Thoracic aorta (tissue), 2 donors: ENCODE measurements at regions not wholly inside any gene's neighbourhood (a gene's known extent, or its start where the extent isn't known, plus 50 kb on each side); places are given as distances from the start of the nearest gene placed in this dataset.

ENCODE experiments used
- ATAC-seq: fragments of 150-250 bp; one replicate; pipeline ENCODE4 v1.8.0; 2017; ENCODE audit warnings: low read depth; ENCODE audit not compliant: insufficient number of reproducible peaks, low FRiP score
- DNase-seq: peaks from one replicate; pipeline ENCODE4 v3.0.0-alpha.2; 2020; ENCODE audit warnings: low spot score
- H3K27ac ChIP-seq, 2 donors: fragments of 200-600 bp; sonication (generic); 1 replicate in 1 of 2; 2 replicates in 1 of 2; pipeline ENCODE4 v1.5.1; 2016; ENCODE audit warnings: mild to moderate bottlenecking in 2 of 2, moderate library complexity in 2 of 2
- H3K27me3 ChIP-seq: fragments of 200-600 bp; sonication (generic); replicated peaks from 2 replicates; pipeline ENCODE4 v1.6.0; 2016; ENCODE audit warnings: mild to moderate bottlenecking; ENCODE audit not compliant: insufficient read depth
- H3K36me3 ChIP-seq: fragments of 200-600 bp; sonication (generic); one replicate; pipeline ENCODE4 v1.5.1; 2016
- H3K4me1 ChIP-seq, 2 donors: fragments of 200-600 bp; sonication (generic); 1 replicate in 1 of 2; 2 replicates in 1 of 2; pipeline versions ENCODE4 v1.5.1 to v1.6.0; 2016; ENCODE audit warnings: low read depth in 2 of 2, mild to moderate bottlenecking in 1 of 2; ENCODE audit not compliant: control insufficient read depth in 1 of 2
- H3K4me3 ChIP-seq: fragments of 200-600 bp; sonication (generic); 2 replicates; pipeline ENCODE4 v1.5.1; 2016; ENCODE audit warnings: mild to moderate bottlenecking
- H3K9me3 ChIP-seq: fragments of 200-600 bp; sonication (generic); 2 replicates; pipeline ENCODE4 v1.5.1; 2016
- CTCF ChIP-seq: fragments of 200-600 bp; sonication (generic); IDR thresholded peaks from one replicate; pipeline ENCODE4 v1.5.1; 2019; ENCODE audit warnings: antibody characterized with exemption

GRCh38 chr4:116796022-116796421 is 289.4 kb downstream of the TRAM1L1 start:
- Histone ChIP-seq H3K4me1 (no peaks in the 10 kb centered on the region), H3K9me3 (no peaks in the 10 kb centered on the region), H3K36me3 (no peaks in the 10 kb centered on the region), H3K27me3 (no peaks in the 10 kb centered on the region), H3K27ac (no peak overlapping the region), H3K4me3 (no peak overlapping the region)
- DNase-seq (no peak), ATAC-seq (no peak)
- no peak for TF ChIP-seq CTCF

- H3K4me3 ChIP-seq: no peak overlapping the region
- H3K9me3 ChIP-seq: no peaks in the 10 kb centered on the region
- no peaks in the 10 kb centered on the region for H3K27me3 ChIP-seq
- TF ChIP-seq CTCF: no peak
- no peaks in the 10 kb centered on the region for H3K36me3 ChIP-seq
- DNase-seq: no peak
- no peak overlapping the region for H3K27ac ChIP-seq
- no peak for ATAC-seq
- no peaks in the 10 kb centered on the region for H3K4me1 ChIP-seq
Observed at GRCh38 chr4:116788723-116789122, 296.7 kb downstream of the TRAM1L1 start.

DNA sequence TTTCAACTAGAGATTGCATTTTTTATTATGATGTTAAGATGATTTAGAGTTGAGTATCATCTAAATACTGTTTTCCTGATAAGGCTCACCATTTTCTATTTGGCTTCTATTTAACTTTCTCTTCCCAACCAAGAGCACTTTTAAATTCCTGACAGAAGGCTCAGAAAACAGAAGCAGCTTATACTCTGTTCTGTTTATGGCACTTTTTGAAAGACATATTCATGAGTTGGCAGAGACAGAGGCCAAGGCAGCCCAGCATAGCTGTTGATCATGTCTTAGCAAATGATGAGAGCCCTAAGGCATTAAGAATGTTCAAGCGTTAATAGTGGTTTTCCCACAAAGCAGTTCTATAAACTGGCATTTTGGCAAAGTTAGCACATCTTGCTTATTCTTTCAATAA is 330.3 kb downstream of the TRAM1L1 start:
- no peak overlapping the region for H3K4me3 ChIP-seq
- no peak overlapping the region for H3K27ac ChIP-seq
- H3K36me3 ChIP-seq: no peaks in the 10 kb centered on the region
- no peaks in the 10 kb centered on the region for H3K9me3 ChIP-seq
- ATAC-seq (no peak), DNase-seq (no peak)
- no peaks in the 10 kb centered on the region for H3K4me1 ChIP-seq
- no peak for TF ChIP-seq CTCF
- no peaks in the 10 kb centered on the region for H3K27me3 ChIP-seq

- H3K27ac ChIP-seq: no peak overlapping the region
- H3K36me3 ChIP-seq: no peaks in the 10 kb centered on the region
- TF ChIP-seq CTCF: no peak
- no peak for ATAC-seq
- H3K4me1 ChIP-seq: no peaks in the 10 kb centered on the region
- H3K4me3 ChIP-seq: no peak overlapping the region
- DNase-seq: no peak
- no peaks in the 10 kb centered on the region for H3K27me3 ChIP-seq
- H3K9me3 ChIP-seq: no peaks in the 10 kb centered on the region
Observed at GRCh38 chr4:116752027-116752426, 333.3 kb downstream of the TRAM1L1 start.

DNA sequence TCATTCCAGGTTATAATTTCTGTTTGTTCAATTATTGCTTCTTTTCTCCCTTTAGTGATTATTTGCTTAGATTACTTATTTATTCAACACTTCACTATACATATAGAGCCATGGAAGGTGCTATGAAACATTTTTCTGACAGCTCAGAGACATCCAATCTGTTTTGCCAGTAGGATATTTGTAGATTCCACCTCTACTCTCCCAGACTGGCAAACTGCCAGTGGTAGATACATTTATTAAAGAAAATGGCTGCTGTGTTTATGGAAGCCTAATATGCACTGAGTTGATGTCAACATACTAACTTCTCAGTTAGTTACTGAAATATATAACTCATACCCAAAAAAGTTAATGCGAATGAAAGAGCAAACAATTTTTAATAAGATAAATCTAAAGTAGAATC is 348.6 kb downstream of the TRAM1L1 start:
- TF ChIP-seq CTCF: no peak
- ATAC-seq: no peak
- H3K27ac ChIP-seq: no peak overlapping the region
- no peaks in the 10 kb centered on the region for H3K27me3 ChIP-seq
- H3K9me3 ChIP-seq: no peaks in the 10 kb centered on the region
- no peaks in the 10 kb centered on the region for H3K4me1 ChIP-seq
- H3K36me3 ChIP-seq: no peaks in the 10 kb centered on the region
- DNase-seq: no peak
- no peak overlapping the region for H3K4me3 ChIP-seq
